Left colon (tissue), 2 donors: ENCODE measurements at regions not wholly inside any gene's neighbourhood (a gene's known extent, or its start where the extent isn't known, plus 50 kb on each side); places are given as distances from the start of the nearest gene placed in this dataset.

Experiments
- ATAC-seq: fragments of 200-7000 bp; cut with Tn5 transposase; one replicate; pipeline ENCODE4 v1.9.1; 2020; ENCODE audit warnings: mild to moderate bottlenecking, moderate library complexity
- DNase-seq, 2 donors: peaks; one replicate each; pipeline ENCODE4 v3.0.0-alpha.2; 2020
- intact Hi-C, 2 donors: fragments of 100-400 bp; cut with DNase I in 1 of 2; cut with micrococcal nuclease in 1 of 2; formaldehyde crosslinking; loops; one replicate each; pipeline versions ENCODE4 v1.11.2 to v1.14.0; 2022; cut with DNase I, micrococcal nuclease
- donor health status: DM: no; HTN: no; CAD: no.
- donor health status: DM: yes; HTN: yes; CAD: no.

GRCh38 chr12:97368462-97369163 lies 94.0 kb upstream of the RMST start:
- intact Hi-C loops = no loop called here
- ATAC-seq (no peak), DNase-seq (no peak)

GRCh38 chr12:97375310-97375709 lies 87.3 kb upstream of the RMST start:
- ATAC-seq (no peak), DNase-seq (no peak)
- intact Hi-C loops = no loop called here

DNA sequence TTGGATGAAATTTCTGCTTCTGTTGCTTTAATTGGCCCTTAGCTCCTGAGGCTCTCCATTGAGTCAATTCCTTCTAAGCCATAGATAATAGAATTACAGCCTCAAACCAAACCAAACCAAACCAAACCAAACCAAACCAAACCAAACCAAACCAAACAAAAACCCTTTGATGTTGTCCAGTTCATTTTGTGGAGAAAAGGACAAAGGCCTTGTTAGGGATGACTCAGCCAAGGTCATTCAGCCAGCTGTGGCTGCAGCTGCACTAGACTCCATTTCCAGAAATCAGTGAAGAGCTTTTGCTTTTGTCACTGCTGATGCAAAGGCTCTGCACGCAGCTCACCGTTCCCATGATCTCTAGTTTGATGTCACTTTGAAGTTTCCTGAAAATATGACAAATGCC lies 82.2 kb upstream of the RMST start:
- no peak for DNase-seq
- no peak for ATAC-seq
- intact Hi-C loops = no loop called here

- ATAC-seq (no peak), DNase-seq (no peak)
- intact Hi-C loops = no loop called here
These were observed 77.5 kb upstream of the RMST start for GRCh38 chr12:97385121-97385520.

- intact Hi-C loops = no loop called here
- DNase-seq = no peak
These were observed 76.4 kb upstream of the RMST start for GRCh38 chr12:97386133-97386581.

DNA sequence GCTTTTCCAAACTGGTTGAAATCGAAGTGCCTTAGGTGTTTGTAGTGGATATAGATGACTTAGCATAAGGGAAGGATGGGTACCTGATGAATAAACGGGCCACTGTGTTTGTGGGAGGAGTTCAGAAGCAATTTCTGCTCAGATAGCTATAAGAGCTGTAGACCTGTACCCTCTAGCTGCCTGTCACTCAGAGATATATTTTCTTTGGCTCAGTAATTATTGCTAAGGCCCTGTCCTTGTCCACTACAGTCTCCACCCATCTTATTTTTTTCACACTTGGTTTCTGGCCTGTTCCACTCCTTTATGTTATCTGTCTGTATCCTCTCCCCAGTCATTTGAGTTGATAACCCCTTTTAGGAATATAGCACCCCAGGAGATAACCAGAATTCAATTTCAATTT lies 74.8 kb upstream of the RMST start:
- intact Hi-C loops = no loop called here
- ATAC-seq = no peak
- DNase-seq = no peak

More at GRCh38 chr12:97386133-97386581, 76.4 kb upstream of the RMST start:
- ATAC-seq = no peak

GRCh38 chr12:97394657-97395056 lies 67.9 kb upstream of the RMST start:
- DNase-seq (no peak), ATAC-seq (no peak)
- intact Hi-C loops = no loop called here

DNA sequence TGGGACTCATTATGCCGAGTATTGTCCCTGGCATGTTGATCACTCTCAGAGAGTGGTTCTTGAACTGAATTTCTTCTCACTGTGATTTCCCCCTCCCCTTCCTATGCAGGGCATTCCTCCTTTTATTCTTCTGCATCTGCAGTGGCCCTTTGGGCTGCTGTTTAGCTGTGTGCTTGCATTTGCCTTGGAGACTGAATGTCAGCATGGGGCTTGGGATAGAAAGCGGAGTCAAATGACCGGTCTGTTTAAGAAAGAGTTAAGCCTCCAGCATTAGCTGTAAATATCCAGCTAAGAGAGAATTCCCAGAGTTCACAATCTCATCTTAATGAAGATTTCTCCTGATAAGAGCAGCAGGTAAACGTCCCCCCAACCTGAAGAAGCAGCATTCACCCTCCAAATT lies 65.6 kb upstream of the RMST start:
- ATAC-seq (no peak), DNase-seq (no peak)
- intact Hi-C loops = no loop called here

GRCh38 chr12:97398704-97399103 lies 63.9 kb upstream of the RMST start:
- ATAC-seq = no peak
- DNase-seq = no peak
- intact Hi-C loops = no loop called here

GRCh38 chr12:97404093-97404492 lies 58.5 kb upstream of the RMST start:
- intact Hi-C loops = no loop called here
- DNase-seq (no peak), ATAC-seq (no peak)

GRCh38 chr12:97404543-97404942 lies 58.1 kb upstream of the RMST start:
- no peak for ATAC-seq
- intact Hi-C loops = no loop called here
- DNase-seq = no peak

DNA sequence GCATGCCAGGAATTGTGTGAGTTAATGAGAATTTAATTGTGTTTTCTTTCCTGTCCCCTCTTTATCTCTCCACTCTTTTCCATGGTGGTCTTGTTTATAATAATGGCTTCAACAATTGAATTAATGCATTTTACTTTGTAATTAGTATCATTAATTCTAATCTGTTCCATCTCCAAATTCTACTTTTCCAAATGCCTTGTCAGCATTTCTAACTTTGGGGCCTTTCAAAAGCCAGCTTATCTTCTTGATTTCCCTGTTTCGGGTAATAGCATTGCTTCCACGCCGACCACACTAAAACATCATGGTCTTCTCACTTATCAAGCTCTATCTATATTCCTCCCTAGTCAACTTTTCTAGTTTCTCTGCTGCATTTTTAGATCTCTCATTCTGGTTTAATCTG lies 54.2 kb upstream of the RMST start:
- intact Hi-C loops = no loop called here
- no peak for DNase-seq

DNA sequence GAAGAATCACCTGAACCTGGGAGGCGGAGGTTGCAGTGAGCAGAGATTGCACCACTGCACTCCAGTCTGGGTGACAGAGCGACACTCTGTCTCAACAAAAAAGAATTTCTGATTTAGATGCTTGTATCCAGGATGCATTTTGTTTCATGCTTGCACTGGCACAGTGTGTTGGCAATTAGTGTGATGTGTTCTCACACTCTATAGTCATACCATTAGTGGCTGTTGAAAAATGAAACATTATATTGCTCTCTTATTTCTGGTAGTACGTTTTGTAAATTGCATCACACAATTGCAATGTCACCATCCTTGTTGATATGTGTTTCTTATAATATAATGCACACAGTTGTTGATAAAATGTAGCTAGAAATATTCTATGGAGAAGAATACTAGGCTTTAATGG lies 51.3 kb upstream of the RMST start:
- DNase-seq = no peak
- ATAC-seq = no peak

More for the DNA sequence above, 54.2 kb upstream of the RMST start:
- ATAC-seq = no peak

More for the DNA sequence above, 51.3 kb upstream of the RMST start:
- intact Hi-C loops = no loop called here
